Keratinocyte (primary cell): ENCODE measurements at regions not wholly inside any gene's neighbourhood (a gene's known extent, or its start where the extent isn't known, plus 50 kb on each side); places are given as distances from the start of the nearest gene placed in this dataset.

ENCODE experiments used
- CTCF ChIP-seq, 3 experiments: IDR thresholded peaks in 1 of 3; conservative IDR thresholded peaks in 1 of 3; optimal IDR thresholded peaks in 1 of 3; 2 replicates in 2 of 3; 3 replicates in 1 of 3; pipeline versions ENCODE3 to v1.5.1; 2011; ENCODE audit warnings: low read length in 3 of 3, mild to moderate bottlenecking in 3 of 3, moderate library complexity in 2 of 3, control low read depth in 1 of 3, inconsistent platforms in 1 of 3; ENCODE audit not compliant: insufficient read depth in 2 of 3; ENCODE audit errors: extremely low read depth in 1 of 3
- EZH2 ChIP-seq: IDR thresholded peaks from one replicate; pipeline ENCODE4 v1.6.1; 2012; ENCODE audit warnings: inconsistent platforms, mild to moderate bottlenecking, low read length, moderate library complexity

GRCh38 chr7:13336227-13336626 is 648.8 kb downstream of the ARL4A start:
- TF ChIP-seq CTCF (optimal IDR thresholded peaks at IDR 0.05 in 1 of 3, IDR thresholded peaks at IDR 0.05 in 1 of 3, conservative IDR thresholded peaks at IDR 0.05 in 1 of 3; ENCODE audit: extremely low read depth in 1 of 3, insufficient read depth in 2 of 3, low read length in 3 of 3) (no peak), EZH2 (no peak)
